Renal pelvis (tissue), 1 donor: ENCODE measurements at regions not wholly inside any gene's neighbourhood (a gene's known extent, or its start where the extent isn't known, plus 50 kb on each side); places are given as distances from the start of the nearest gene placed in this dataset.

ENCODE experiments used
- DNase-seq: peaks from one replicate; pipeline ENCODE4 v3.0.0-alpha.2; 2013

GRCh38 chr3:159620281-159620680, 368.4 kb upstream of the IL12A start:
- no peak for DNase-seq

GRCh38 chr3:159620873-159621272, 367.8 kb upstream of the IL12A start:
- no peak for DNase-seq

- no peak for DNase-seq
These were observed 364.0 kb upstream of the IL12A start for GRCh38 chr3:159624616-159625015.

GRCh38 chr3:159625594-159625993, 363.0 kb upstream of the IL12A start:
- no peak for DNase-seq

- no peak for DNase-seq
These were observed 362.0 kb upstream of the IL12A start for GRCh38 chr3:159626598-159626997.

- no peak for DNase-seq
These were observed 361.4 kb upstream of the IL12A start for GRCh38 chr3:159627229-159627628.

- DNase-seq: no peak
These were observed 361.0 kb upstream of the IL12A start for GRCh38 chr3:159627634-159628033.

GRCh38 chr3:159629329-159630084, 359.1 kb upstream of the IL12A start:
- DNase-seq: no peak

GRCh38 chr3:159631226-159631625, 357.4 kb upstream of the IL12A start:
- no peak for DNase-seq

- no peak for DNase-seq
These were observed 356.5 kb upstream of the IL12A start for GRCh38 chr3:159632128-159632527.

- DNase-seq: no peak
These were observed 355.8 kb upstream of the IL12A start for GRCh38 chr3:159632851-159633250.

GRCh38 chr3:159634483-159634882, 354.2 kb upstream of the IL12A start:
- no peak for DNase-seq

- no peak for DNase-seq
These were observed 353.5 kb upstream of the IL12A start for GRCh38 chr3:159635047-159635641.

GRCh38 chr3:159637883-159638542, 350.6 kb upstream of the IL12A start:
- no peak for DNase-seq

GRCh38 chr3:159640225-159640624, 348.4 kb upstream of the IL12A start:
- DNase-seq: no peak

- DNase-seq: no peak
These were observed 345.2 kb upstream of the IL12A start for GRCh38 chr3:159643406-159643805.

GRCh38 chr3:159645874-159646273, 342.8 kb upstream of the IL12A start:
- no peak for DNase-seq

- DNase-seq: no peak
These were observed 338.7 kb upstream of the IL12A start for GRCh38 chr3:159649951-159650350.

- no peak for DNase-seq
These were observed 337.9 kb upstream of the IL12A start for GRCh38 chr3:159650726-159651125.

GRCh38 chr3:159652452-159652851, 336.2 kb upstream of the IL12A start:
- no peak for DNase-seq

- DNase-seq: no peak
These were observed 334.2 kb upstream of the IL12A start for GRCh38 chr3:159654183-159655134.

GRCh38 chr3:159655202-159655601, 333.4 kb upstream of the IL12A start:
- DNase-seq: no peak
